Sigmoid colon (tissue), 4 donors: ENCODE measurements at regions not wholly inside any gene's neighbourhood (a gene's known extent, or its start where the extent isn't known, plus 50 kb on each side); places are given as distances from the start of the nearest gene placed in this dataset.

Source experiments
- EP300 ChIP-seq, 4 donors: sonication (generic); formaldehyde crosslinking; IDR thresholded peaks; one replicate each; pipeline ENCODE4 v1.6.1; 2017; ENCODE audit warnings: antibody characterized with exemption in 4 of 4
- POLR2A ChIP-seq, 2 donors: fragments of 450-650 bp; IDR thresholded peaks; one replicate each; pipeline ENCODE4 v1.6.1; 2016; ENCODE audit warnings: antibody characterized with exemption in 2 of 2, mild to moderate bottlenecking in 2 of 2, moderate library complexity in 2 of 2
- TF ChIP-seq, protein P1 (sequence below), 4 experiments: fragments of 450-650 bp in 3 of 4; fragments of 200-600 bp in 1 of 4; IDR thresholded peaks; one replicate each; pipeline ENCODE4 v1.5.1; 2016 to 2019; ENCODE audit warnings: antibody characterized with exemption in 4 of 4, mild to moderate bottlenecking in 3 of 4, moderate library complexity in 2 of 4

DNA sequence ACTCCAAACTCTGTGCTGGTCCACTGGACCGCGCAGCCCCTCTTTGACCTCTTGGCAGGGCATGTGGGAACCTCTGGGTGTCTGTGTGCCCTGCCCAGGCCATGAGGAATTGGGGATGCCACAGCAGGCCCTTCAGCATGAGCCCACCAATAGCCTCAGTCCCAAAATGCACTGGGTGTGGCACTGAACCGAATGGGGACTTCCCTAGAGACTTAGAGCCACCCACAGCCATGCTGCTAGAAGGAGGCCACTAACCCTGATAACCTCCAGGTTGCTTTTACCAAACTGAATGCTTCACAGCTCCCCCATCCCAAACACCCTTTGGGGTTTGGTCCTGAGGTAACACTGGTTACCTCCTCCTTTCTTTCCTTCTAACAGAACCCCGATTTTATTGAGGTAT lies 302.7 kb downstream of the PIK3R1 start:
- TF ChIP-seq POLR2A (IDR thresholded peaks at IDR 0.05): no peak
- TF ChIP-seq, protein P1, sequence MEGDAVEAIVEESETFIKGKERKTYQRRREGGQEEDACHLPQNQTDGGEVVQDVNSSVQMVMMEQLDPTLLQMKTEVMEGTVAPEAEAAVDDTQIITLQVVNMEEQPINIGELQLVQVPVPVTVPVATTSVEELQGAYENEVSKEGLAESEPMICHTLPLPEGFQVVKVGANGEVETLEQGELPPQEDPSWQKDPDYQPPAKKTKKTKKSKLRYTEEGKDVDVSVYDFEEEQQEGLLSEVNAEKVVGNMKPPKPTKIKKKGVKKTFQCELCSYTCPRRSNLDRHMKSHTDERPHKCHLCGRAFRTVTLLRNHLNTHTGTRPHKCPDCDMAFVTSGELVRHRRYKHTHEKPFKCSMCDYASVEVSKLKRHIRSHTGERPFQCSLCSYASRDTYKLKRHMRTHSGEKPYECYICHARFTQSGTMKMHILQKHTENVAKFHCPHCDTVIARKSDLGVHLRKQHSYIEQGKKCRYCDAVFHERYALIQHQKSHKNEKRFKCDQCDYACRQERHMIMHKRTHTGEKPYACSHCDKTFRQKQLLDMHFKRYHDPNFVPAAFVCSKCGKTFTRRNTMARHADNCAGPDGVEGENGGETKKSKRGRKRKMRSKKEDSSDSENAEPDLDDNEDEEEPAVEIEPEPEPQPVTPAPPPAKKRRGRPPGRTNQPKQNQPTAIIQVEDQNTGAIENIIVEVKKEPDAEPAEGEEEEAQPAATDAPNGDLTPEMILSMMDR (IDR thresholded peaks at IDR 0.05): no peak
- no peak for TF ChIP-seq EP300 (IDR thresholded peaks at IDR 0.05)
